ENCODE measurements at regions not wholly inside any gene's neighbourhood (a gene's known extent, or its start where the extent isn't known, plus 50 kb on each side); places are given as distances from the start of the nearest gene placed in this dataset.

GRCh38 chr2:74042606-74043005 lies 57.9 kb downstream of the TET3 start:
- TF ChIP-seq CTCF (conservative IDR thresholded peaks at IDR 0.05 in 1 of 2, IDR thresholded peaks at IDR 0.05 in 1 of 2; ENCODE audit: low read depth in 1 of 2, low read length in 2 of 2) (no peak), EZH2 (IDR thresholded peaks at IDR 0.05; ENCODE audit: low read length, missing control alignments) (no peak)

Data from fibroblast of lung (primary cell).